NCI-H1048 (cell line): ENCODE measurements at regions not wholly inside any gene's neighbourhood (a gene's known extent, or its start where the extent isn't known, plus 50 kb on each side); places are given as distances from the start of the nearest gene placed in this dataset.

Source experiments
- DNase-seq: peaks from one replicate; lab custom pipeline; 2025; lab: John Stamatoyannopoulos, UW

DNA sequence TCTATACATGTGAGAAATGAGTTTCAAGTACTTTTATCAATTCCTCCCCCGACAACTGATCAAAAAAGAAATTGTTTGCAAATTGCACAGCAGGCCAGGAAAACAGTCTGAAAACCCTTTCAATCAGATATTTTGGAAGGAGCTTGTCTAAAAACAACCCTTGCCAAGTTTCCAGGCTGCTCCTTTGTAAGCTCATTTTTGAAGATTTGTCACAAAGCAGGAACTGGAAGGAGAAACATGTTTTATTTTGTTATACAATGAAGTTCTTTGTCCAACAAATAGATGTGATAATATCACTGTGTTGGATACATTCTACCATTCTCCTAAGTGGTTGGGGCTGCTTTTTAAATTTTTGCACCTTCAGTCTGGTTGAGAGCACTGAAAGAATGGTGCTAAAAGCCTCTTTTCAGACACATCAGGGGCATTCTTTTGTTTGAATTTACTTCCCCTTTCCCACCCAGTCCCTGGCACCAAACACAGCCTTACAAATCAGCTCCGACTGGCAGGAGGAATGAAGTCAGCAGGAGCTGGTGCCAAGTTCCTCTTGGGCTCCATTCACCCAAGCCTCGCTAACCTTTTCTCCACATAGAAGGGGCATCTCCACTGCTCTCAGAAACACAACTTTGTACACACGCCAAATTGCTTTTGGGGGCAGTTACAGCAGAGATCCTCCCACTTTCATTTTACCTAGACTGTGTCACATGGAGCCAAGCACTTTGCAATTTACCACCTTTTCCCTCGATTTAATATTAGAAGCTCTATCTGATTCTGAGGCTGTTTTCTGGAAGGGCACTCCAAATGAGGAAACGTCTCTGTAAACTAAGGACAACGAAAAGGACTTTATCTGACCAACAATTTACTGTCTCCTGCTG, 88.0 kb downstream of the C1D start:
- DNase-seq = no peak

DNA sequence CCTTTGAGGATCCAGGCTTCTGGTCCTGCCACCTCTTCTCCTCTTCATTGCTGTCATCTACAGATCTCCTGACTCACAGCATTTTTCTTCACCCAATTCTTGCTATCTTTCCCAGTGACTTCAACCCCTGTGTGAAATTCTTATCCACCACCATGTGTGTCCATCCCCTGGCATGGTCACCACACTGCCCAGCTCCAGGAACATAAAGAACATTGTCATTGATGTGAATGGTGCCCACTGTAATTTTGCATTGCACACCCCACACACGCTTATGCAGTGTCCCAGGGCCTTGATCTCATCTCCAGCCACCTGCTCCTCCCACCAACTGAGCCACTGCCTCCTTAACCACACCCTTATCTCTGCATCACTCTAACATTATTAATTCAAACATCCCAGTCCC, 85.3 kb downstream of the C1D start:
- no peak for DNase-seq

DNA sequence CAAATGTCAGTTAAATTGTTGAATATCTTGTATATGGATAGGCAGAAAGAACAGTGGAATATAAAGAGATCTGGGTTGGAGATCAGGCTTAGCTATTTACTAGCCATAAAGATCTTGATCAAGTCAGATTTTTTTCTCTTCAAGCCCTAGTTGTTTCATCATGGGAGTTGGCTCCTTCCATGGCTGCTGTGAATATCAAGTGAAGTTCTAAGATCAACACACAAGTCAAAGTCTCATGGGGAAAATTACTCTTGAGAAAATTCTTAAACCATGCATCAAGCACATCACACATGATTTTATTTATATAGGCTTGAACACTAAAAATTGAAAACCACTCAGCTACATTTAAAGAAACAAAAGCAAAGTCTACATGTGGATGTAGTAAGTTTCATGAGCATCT, 79.8 kb downstream of the C1D start:
- DNase-seq = no peak

DNA sequence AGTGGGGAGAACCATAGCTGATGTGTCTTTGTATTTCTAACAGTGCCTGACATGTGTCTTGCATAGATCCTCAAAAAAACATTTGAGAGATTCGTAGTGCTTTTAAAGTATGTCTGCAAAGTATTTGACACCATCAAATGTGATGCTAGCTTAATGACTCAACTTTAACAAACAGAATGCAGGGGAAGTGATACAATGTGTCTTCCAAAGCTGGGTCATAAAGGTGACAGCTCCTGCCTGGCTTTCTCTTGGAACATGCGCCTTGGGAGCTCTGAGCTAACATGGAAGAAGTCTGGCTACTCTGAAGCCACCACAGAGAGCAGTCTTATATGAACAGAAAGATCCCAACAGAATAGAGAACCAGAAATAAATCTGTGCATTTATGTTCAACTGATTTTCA, 78.2 kb downstream of the C1D start:
- DNase-seq = no peak

DNA sequence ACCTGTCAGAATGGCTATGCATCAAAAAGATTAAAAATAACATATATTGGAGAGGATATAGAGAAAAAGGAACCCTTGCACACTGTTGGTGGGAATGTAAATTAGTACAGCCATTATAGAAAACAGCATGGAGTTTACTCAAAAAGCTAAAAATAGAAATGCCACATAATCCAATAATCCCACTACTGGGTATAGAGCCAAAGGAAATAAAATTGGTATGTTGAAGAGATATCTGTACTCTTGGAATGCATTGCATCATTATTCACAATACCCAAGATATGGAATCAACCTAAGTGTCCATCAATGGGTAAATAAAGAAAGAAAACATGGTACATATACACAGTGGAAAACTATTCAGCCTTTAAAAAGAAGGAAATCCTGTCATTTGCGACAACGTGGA, 77.2 kb downstream of the C1D start:
- DNase-seq = no peak

DNA sequence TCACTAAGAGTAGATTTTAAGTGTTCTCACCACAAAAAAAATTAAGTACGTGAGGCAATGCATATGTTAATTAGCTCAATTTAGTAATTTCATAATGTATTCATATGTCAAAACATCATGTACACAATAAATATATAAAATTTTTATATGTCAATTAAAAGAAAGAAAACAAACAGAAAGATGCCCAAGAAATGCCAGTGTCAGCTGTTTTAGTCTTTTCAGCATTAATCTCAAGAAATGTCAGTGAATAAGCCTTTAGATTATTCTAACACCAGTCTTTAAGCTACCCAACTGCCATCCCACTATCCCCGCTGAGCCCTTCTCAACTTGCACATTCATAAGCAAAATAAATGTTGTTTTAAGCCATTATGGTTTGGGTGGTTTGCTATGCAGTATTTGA, 76.5 kb downstream of the C1D start:
- DNase-seq = no peak
